ENCODE measurements at regions not wholly inside any gene's neighbourhood (a gene's known extent, or its start where the extent isn't known, plus 50 kb on each side); places are given as distances from the start of the nearest gene placed in this dataset.
"Not testable (repeated sequence)": the region's sequence is repeated elsewhere in the genome, so short reads cannot be mapped to it uniquely, and the experiment has no call there.

- not testable (repeated sequence) for H3K9ac ChIP-seq (ENCODE audit: extremely low read depth, low read length, poor library complexity, severe bottlenecking); H3K27me3 ChIP-seq (ENCODE audit: control insufficient read depth, insufficient read depth, low read length, poor library complexity, severe bottlenecking); H3K27me3 Mint-ChIP-seq (ENCODE audit: insufficient read depth); H3K27ac ChIP-seq (ENCODE audit: low read depth, low read length); H3K4me3 ChIP-seq (ENCODE audit: low read length); H3K4me1 Mint-ChIP-seq; H3K36me3 ChIP-seq (ENCODE audit: control insufficient read depth, insufficient read depth, low read length); H3K27ac Mint-ChIP-seq; DNase-seq; H3K4me1 ChIP-seq (ENCODE audit: control insufficient read depth, insufficient read depth, low read length); H3K4me3 Mint-ChIP-seq; H3K36me3 Mint-ChIP-seq (ENCODE audit: low read depth)
- H3K9me3 Mint-ChIP-seq = peaks cover 41% of the 10 kb centered on the region
- WGBS, 2 experiments (ENCODE audit: insufficient coverage in 1 of 2, insufficient read length in 1 of 2) = 100% methylated on average over 4 of the region's 4 CpGs; no CpG with 5 or more reads in 1 of the 2 experiments
- peaks cover 33% of the 10 kb centered on the region for H3K9me3 ChIP-seq (ENCODE audit: control insufficient read depth, low read length)
Measured at GRCh38 chr18:8914404-8915264, 187.9 kb upstream of the NDUFV2 start.

- H3K4me3 ChIP-seq (ENCODE audit: low read length); H3K27me3 Mint-ChIP-seq (ENCODE audit: insufficient read depth); H3K27ac ChIP-seq (ENCODE audit: low read depth, low read length); DNase-seq; H3K27me3 ChIP-seq (ENCODE audit: control insufficient read depth, insufficient read depth, low read length, poor library complexity, severe bottlenecking); H3K27ac Mint-ChIP-seq; H3K4me3 Mint-ChIP-seq; H3K36me3 Mint-ChIP-seq (ENCODE audit: low read depth); H3K4me1 Mint-ChIP-seq; H3K9ac ChIP-seq (ENCODE audit: extremely low read depth, low read length, poor library complexity, severe bottlenecking); H3K4me1 ChIP-seq (ENCODE audit: control insufficient read depth, insufficient read depth, low read length); H3K9me3 ChIP-seq (ENCODE audit: control insufficient read depth, low read length); H3K36me3 ChIP-seq (ENCODE audit: control insufficient read depth, insufficient read depth, low read length): not testable (repeated sequence)
- H3K9me3 Mint-ChIP-seq = peaks cover 33% of the 10 kb centered on the region
- WGBS, 2 experiments (ENCODE audit: insufficient coverage in 1 of 2, insufficient read length in 1 of 2) = 90 to 96% methylated on average over 2 to 7 of the region's 7 CpGs
Measured at GRCh38 chr18:8920856-8921787, 181.4 kb upstream of the NDUFV2 start.

GRCh38 chr18:8926464-8926863, 176.0 kb upstream of the NDUFV2 start:
- Histone ChIP-seq H3K4me3 (ENCODE audit: low read length) (no peak overlapping the region), H3K36me3 (ENCODE audit: control insufficient read depth, insufficient read depth, low read length) (no peaks in the 10 kb centered on the region), H3K4me1 (ENCODE audit: control insufficient read depth, insufficient read depth, low read length) (no peaks in the 10 kb centered on the region), H3K27me3 (ENCODE audit: control insufficient read depth, insufficient read depth, low read length, poor library complexity, severe bottlenecking) (no peaks in the 10 kb centered on the region), H3K9me3 (ENCODE audit: control insufficient read depth, low read length) (peaks cover 36% of the 10 kb centered on the region), H3K9ac (ENCODE audit: extremely low read depth, low read length, poor library complexity, severe bottlenecking) (no peak overlapping the region), H3K27ac (ENCODE audit: low read depth, low read length) (no peak overlapping the region)
- Mint-ChIP-seq H3K27ac (no peak overlapping the region), H3K36me3 (ENCODE audit: low read depth) (no peaks in the 10 kb centered on the region), H3K9me3 (peaks cover 73% of the 10 kb centered on the region), H3K27me3 (ENCODE audit: insufficient read depth) (peaks cover 4% of the 10 kb centered on the region), H3K4me1 (no peaks in the 10 kb centered on the region), H3K4me3 (no peak overlapping the region)
- no peak for DNase-seq
- TF ChIP-seq, protein P1, sequence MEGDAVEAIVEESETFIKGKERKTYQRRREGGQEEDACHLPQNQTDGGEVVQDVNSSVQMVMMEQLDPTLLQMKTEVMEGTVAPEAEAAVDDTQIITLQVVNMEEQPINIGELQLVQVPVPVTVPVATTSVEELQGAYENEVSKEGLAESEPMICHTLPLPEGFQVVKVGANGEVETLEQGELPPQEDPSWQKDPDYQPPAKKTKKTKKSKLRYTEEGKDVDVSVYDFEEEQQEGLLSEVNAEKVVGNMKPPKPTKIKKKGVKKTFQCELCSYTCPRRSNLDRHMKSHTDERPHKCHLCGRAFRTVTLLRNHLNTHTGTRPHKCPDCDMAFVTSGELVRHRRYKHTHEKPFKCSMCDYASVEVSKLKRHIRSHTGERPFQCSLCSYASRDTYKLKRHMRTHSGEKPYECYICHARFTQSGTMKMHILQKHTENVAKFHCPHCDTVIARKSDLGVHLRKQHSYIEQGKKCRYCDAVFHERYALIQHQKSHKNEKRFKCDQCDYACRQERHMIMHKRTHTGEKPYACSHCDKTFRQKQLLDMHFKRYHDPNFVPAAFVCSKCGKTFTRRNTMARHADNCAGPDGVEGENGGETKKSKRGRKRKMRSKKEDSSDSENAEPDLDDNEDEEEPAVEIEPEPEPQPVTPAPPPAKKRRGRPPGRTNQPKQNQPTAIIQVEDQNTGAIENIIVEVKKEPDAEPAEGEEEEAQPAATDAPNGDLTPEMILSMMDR (conservative IDR thresholded peaks at IDR 0.05) = no peak
- WGBS, 2 experiments (ENCODE audit: insufficient coverage in 1 of 2, insufficient read length in 1 of 2) = 90 to 92% methylated on average over 2 of the region's 2 CpGs

GRCh38 chr18:8928044-8928443, 174.5 kb upstream of the NDUFV2 start:
- Histone ChIP-seq H3K9ac (ENCODE audit: extremely low read depth, low read length, poor library complexity, severe bottlenecking) (no peak overlapping the region), H3K4me3 (ENCODE audit: low read length) (no peak overlapping the region), H3K36me3 (ENCODE audit: control insufficient read depth, insufficient read depth, low read length) (no peaks in the 10 kb centered on the region), H3K4me1 (ENCODE audit: control insufficient read depth, insufficient read depth, low read length) (no peaks in the 10 kb centered on the region), H3K27ac (ENCODE audit: low read depth, low read length) (no peak overlapping the region), H3K27me3 (ENCODE audit: control insufficient read depth, insufficient read depth, low read length, poor library complexity, severe bottlenecking) (no peaks in the 10 kb centered on the region), H3K9me3 (ENCODE audit: control insufficient read depth, low read length) (peaks cover 43% of the 10 kb centered on the region)
- Mint-ChIP-seq H3K36me3 (ENCODE audit: low read depth) (peaks cover 4% of the 10 kb centered on the region), H3K27ac (no peak overlapping the region), H3K4me3 (no peak overlapping the region), H3K9me3 (peaks cover 76% of the 10 kb centered on the region), H3K27me3 (ENCODE audit: insufficient read depth) (peaks cover 4% of the 10 kb centered on the region), H3K4me1 (no peaks in the 10 kb centered on the region)
- 93 to 100% methylated on average over 1 to 2 of the region's 2 CpGs for WGBS, 2 experiments (ENCODE audit: insufficient coverage in 1 of 2, insufficient read length in 1 of 2)
- TF ChIP-seq, protein P1 (conservative IDR thresholded peaks at IDR 0.05) = no peak
- no peak for DNase-seq

Measured in endodermal cell (in vitro differentiated cells).